M059J (cell line): ENCODE measurements at regions not wholly inside any gene's neighbourhood (a gene's known extent, or its start where the extent isn't known, plus 50 kb on each side); places are given as distances from the start of the nearest gene placed in this dataset.

ENCODE experiments used
- DNase-seq: peaks from one replicate; pipeline ENCODE4 v3.0.0-alpha.2; 2012; ENCODE audit warnings: low read depth

GRCh38 chr15:35725353-35725752, 179.4 kb upstream of the DPH6 start:
- peak; percentile 42 for DNase-seq

- no peak for DNase-seq
Observed at GRCh38 chr15:35727627-35728026, 181.7 kb upstream of the DPH6 start.

GRCh38 chr15:35728219-35728940, 182.4 kb upstream of the DPH6 start:
- DNase-seq: peak; percentile 89

GRCh38 chr15:35736150-35736549, 190.2 kb upstream of the DPH6 start:
- no peak for DNase-seq

- DNase-seq: peak; percentile 34
Observed at GRCh38 chr15:35737441-35737840, 191.5 kb upstream of the DPH6 start.

GRCh38 chr15:35738370-35738769, 192.4 kb upstream of the DPH6 start:
- DNase-seq: peak; percentile 83

GRCh38 chr15:35740761-35741160, 194.8 kb upstream of the DPH6 start:
- DNase-seq: no peak

GRCh38 chr15:35741395-35741794, 195.4 kb upstream of the DPH6 start:
- DNase-seq: no peak

- DNase-seq: no peak
Observed at GRCh38 chr15:35741881-35742280, 195.9 kb upstream of the DPH6 start.

- DNase-seq: no peak
Observed at GRCh38 chr15:35743321-35743720, 197.4 kb upstream of the DPH6 start.

- peak; percentile 22 for DNase-seq
Observed at GRCh38 chr15:35746121-35746520, 200.2 kb upstream of the DPH6 start.

GRCh38 chr15:35748105-35748504, 202.1 kb upstream of the DPH6 start:
- no peak for DNase-seq

- no peak for DNase-seq
Observed at GRCh38 chr15:35750051-35750450, 204.1 kb upstream of the DPH6 start.

GRCh38 chr15:35751413-35752133, 205.6 kb upstream of the DPH6 start:
- DNase-seq: peak; percentile 67

GRCh38 chr15:35752134-35752466, 206.1 kb upstream of the DPH6 start:
- DNase-seq: no peak

- DNase-seq: peak; percentile 55
Observed at GRCh38 chr15:35753486-35753885, 207.5 kb upstream of the DPH6 start.

GRCh38 chr15:35755237-35755802, 209.4 kb upstream of the DPH6 start:
- peak; percentile 10 for DNase-seq

- no peak for DNase-seq
Observed at GRCh38 chr15:35756623-35757022, 210.7 kb upstream of the DPH6 start.

GRCh38 chr15:35757361-35757760, 211.4 kb upstream of the DPH6 start:
- peak; percentile 5 for DNase-seq

- no peak for DNase-seq
Observed at GRCh38 chr15:35757765-35758164, 211.8 kb upstream of the DPH6 start.

GRCh38 chr15:35764661-35765519, 218.9 kb upstream of the DPH6 start:
- no peak for DNase-seq

GRCh38 chr15:35768949-35769348, 223.0 kb upstream of the DPH6 start:
- DNase-seq: no peak
